D721Med (cell line): ENCODE measurements at regions not wholly inside any gene's neighbourhood (a gene's known extent, or its start where the extent isn't known, plus 50 kb on each side); places are given as distances from the start of the nearest gene placed in this dataset.

ENCODE experiments used
- DNase-seq: peaks from one replicate; pipeline ENCODE4 v3.0.0; 2011; ENCODE audit warnings: low spot score; ENCODE audit not compliant: insufficient read length
- FAIRE-seq: peaks from 2 replicates; lab custom pipeline; 2011; peaks lifted over from hg19 to GRCh38; lab: Jason Lieb, UNC
- TF ChIP-seq, protein P1 (sequence below): IDR thresholded peaks from 2 replicates; pipeline ENCODE4 v1.5.1; 2012; ENCODE audit warnings: mild to moderate bottlenecking, control low read depth; ENCODE audit not compliant: insufficient read depth; ENCODE audit errors: missing control alignments

- TF ChIP-seq, protein P1, sequence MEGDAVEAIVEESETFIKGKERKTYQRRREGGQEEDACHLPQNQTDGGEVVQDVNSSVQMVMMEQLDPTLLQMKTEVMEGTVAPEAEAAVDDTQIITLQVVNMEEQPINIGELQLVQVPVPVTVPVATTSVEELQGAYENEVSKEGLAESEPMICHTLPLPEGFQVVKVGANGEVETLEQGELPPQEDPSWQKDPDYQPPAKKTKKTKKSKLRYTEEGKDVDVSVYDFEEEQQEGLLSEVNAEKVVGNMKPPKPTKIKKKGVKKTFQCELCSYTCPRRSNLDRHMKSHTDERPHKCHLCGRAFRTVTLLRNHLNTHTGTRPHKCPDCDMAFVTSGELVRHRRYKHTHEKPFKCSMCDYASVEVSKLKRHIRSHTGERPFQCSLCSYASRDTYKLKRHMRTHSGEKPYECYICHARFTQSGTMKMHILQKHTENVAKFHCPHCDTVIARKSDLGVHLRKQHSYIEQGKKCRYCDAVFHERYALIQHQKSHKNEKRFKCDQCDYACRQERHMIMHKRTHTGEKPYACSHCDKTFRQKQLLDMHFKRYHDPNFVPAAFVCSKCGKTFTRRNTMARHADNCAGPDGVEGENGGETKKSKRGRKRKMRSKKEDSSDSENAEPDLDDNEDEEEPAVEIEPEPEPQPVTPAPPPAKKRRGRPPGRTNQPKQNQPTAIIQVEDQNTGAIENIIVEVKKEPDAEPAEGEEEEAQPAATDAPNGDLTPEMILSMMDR = no peak
- no peak for FAIRE-seq
Measured at GRCh38 chr9:118761016-118761790, 608.0 kb downstream of the BRINP1 start.

GRCh38 chr9:118767571-118767970, 601.7 kb downstream of the BRINP1 start:
- TF ChIP-seq, protein P1 = no peak
- no peak for DNase-seq
- no peak for FAIRE-seq

More at GRCh38 chr9:118761016-118761790, 608.0 kb downstream of the BRINP1 start:
- DNase-seq = no peak

DNA sequence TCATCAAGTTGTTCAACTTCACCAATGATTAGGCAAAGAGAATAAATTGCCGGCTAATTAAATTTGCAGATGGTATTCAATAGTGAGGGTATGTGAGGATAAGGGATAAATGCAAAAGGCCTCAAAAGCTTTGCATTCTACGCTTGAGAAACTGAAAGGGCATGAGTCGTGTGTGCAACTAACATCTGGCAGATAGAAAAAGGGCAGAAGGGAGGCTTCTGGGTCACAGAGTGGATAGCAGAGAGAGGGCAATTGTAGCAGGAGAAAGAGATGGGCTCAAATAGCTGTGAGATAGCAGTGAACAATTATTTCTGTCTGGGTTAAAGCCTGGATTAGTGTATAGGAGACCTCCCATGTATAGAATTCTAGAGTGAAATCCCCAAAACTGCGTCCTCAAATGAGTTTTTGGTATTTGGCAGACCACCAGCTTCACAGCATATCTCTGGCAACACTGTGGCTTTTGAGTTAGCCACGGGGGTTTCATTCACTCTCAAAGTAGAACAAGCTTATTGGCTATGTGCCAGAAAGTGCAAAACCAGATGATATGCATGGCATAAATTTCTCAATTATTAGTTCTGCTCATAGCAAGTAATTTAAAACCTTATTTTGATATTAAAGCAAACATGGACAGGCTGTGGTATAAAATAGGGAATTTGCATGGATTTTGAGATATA, 586.3 kb downstream of the BRINP1 start:
- DNase-seq = no peak
- TF ChIP-seq, protein P1 = no peak
- FAIRE-seq = no peak

DNA sequence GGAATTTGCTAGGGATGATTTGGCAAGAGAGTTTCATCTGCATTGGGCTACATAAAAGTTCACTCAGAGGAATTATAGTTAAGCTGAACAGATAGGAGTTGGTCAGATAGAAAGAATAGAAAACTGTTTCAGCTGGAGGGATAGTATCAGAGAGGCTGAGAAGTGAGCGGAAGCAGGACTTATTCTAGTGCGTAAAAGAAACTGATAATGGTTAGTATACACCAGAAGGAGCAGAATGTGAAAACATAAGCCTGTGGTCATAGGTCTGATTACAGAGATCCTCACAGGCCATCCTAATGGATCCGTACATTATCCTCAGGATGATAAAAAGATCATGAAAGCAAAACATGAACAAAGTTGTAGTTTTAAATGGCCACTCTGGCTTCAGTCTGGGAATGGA, 585.2 kb downstream of the BRINP1 start:
- TF ChIP-seq, protein P1 = no peak
- DNase-seq = no peak
- no peak for FAIRE-seq

- no peak for FAIRE-seq
- TF ChIP-seq, protein P1 = no peak
- DNase-seq = no peak
Measured at GRCh38 chr9:118785456-118785855, 583.8 kb downstream of the BRINP1 start.

DNA sequence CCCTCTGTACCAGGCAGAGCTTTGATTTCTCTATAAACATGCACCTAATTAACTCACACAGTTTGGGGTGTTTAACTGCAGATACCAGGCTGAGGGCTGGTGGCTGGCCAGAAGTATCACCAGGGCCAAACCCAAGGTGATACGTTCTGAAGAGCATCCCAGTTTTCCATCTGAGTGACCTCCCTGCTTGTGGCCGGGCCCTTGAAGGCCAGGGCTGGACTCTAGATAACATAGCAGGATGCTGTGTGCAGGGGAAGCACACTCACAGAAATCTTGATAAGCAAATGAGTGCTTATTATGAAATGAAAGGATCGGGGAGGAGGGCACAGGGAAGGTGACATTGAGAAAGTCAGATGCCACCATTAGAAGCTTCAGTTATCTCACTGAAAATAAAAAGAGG, 582.4 kb downstream of the BRINP1 start:
- TF ChIP-seq, protein P1 = no peak
- DNase-seq (no peak), FAIRE-seq (no peak)
